HG02588 (cell line): ENCODE measurements at regions not wholly inside any gene's neighbourhood (a gene's known extent, or its start where the extent isn't known, plus 50 kb on each side); places are given as distances from the start of the nearest gene placed in this dataset.

Experiments used
- ATAC-seq: cut with Tn5 transposase; IDR thresholded peaks from one replicate; pipeline ENCODE4 v1.9.1; 2021; ENCODE audit warnings: mild to moderate bottlenecking, moderate library complexity; ENCODE audit not compliant: unreplicated experiment

GRCh38 chr16:86134802-86135461 lies 236.0 kb downstream of the IRF8 start:
- no peak for ATAC-seq

- ATAC-seq = no peak
Measured at GRCh38 chr16:86137359-86137758, 238.4 kb downstream of the IRF8 start.

- no peak for ATAC-seq
Measured at GRCh38 chr16:86138121-86139085, 239.4 kb downstream of the IRF8 start.

- no peak for ATAC-seq
Measured at GRCh38 chr16:86142801-86143236, 243.9 kb downstream of the IRF8 start.

- ATAC-seq = no peak
Measured at GRCh38 chr16:86143666-86144065, 244.7 kb downstream of the IRF8 start.

- no peak for ATAC-seq
Measured at GRCh38 chr16:86145669-86146068, 246.7 kb downstream of the IRF8 start.

GRCh38 chr16:86150641-86151238 lies 251.8 kb downstream of the IRF8 start:
- ATAC-seq = no peak

- no peak for ATAC-seq
Measured at GRCh38 chr16:86151239-86151851, 252.4 kb downstream of the IRF8 start.

- no peak for ATAC-seq
Measured at GRCh38 chr16:86156155-86156554, 257.2 kb downstream of the IRF8 start.

GRCh38 chr16:86157616-86158247 lies 258.8 kb downstream of the IRF8 start:
- no peak for ATAC-seq

- ATAC-seq = no peak
Measured at GRCh38 chr16:86158688-86159360, 259.9 kb downstream of the IRF8 start.

GRCh38 chr16:86165479-86165878 lies 266.5 kb downstream of the IRF8 start:
- no peak for ATAC-seq

GRCh38 chr16:86166414-86166813 lies 267.5 kb downstream of the IRF8 start:
- ATAC-seq = no peak

- no peak for ATAC-seq
Measured at GRCh38 chr16:86167061-86167460, 268.1 kb downstream of the IRF8 start.

- no peak for ATAC-seq
Measured at GRCh38 chr16:86170720-86171119, 271.8 kb downstream of the IRF8 start.

- no peak for ATAC-seq
Measured at GRCh38 chr16:86171329-86171728, 272.4 kb downstream of the IRF8 start.

GRCh38 chr16:86175816-86176215 lies 276.9 kb downstream of the IRF8 start:
- no peak for ATAC-seq

- ATAC-seq = no peak
Measured at GRCh38 chr16:86176462-86176861, 277.5 kb downstream of the IRF8 start.

- no peak for ATAC-seq
Measured at GRCh38 chr16:86180244-86180643, 281.3 kb downstream of the IRF8 start.

GRCh38 chr16:86180780-86181179 lies 281.8 kb downstream of the IRF8 start:
- ATAC-seq = no peak
